ENCODE measurements at regions not wholly inside any gene's neighbourhood (a gene's known extent, or its start where the extent isn't known, plus 50 kb on each side); places are given as distances from the start of the nearest gene placed in this dataset.
"Not testable (repeated sequence)": the region's sequence is repeated elsewhere in the genome, so short reads cannot be mapped to it uniquely, and the experiment has no call there.

- TF ChIP-seq ZNF280D (tag by site-specific recombination; IDR thresholded peaks at IDR 0.05), result no peak
- no peak for TF ChIP-seq ZNF114 (tag by site-specific recombination; IDR thresholded peaks at IDR 0.05)
- TF ChIP-seq RBAK (tag by site-specific recombination; IDR thresholded peaks at IDR 0.05), result no peak
Observed at GRCh38 chr1:96144636-96145035, 576.9 kb upstream of the PTBP2 start (continued).

DNA sequence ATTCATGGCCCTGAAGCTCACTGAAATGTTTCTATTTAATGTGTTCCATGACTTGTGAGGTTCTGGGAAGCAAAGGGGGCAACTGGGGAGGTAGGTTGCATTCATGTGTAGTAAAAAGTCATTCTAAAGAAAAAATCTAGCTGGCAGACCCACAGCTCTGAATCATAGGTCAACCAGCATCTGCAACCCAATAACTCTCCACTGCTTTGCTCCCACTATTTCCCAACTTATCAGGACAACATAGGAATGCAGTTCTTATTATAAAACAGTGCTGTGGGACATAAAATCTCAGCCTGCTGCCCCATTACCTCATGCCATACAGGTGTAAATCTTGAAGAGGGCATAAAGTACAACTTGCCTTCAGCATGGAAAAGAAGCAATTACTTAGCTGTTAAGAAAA is 576.1 kb upstream of the PTBP2 start:
- no peak for TF ChIP-seq ZNF580 (tag by site-specific recombination; IDR thresholded peaks at IDR 0.05)
- no peak for TF ChIP-seq ZNF202 (tag by site-specific recombination; IDR thresholded peaks at IDR 0.05; ENCODE audit: borderline replicate concordance)
- TF ChIP-seq KLF7 (tag by site-specific recombination; IDR thresholded peaks at IDR 0.05; ENCODE audit: borderline replicate concordance), result no peak
- TF ChIP-seq HOXA7 (CRISPR knock-in tag; IDR thresholded peaks at IDR 0.05; ENCODE audit: borderline replicate concordance), result no peak
- TF ChIP-seq ZBTB20 (tag by site-specific recombination; IDR thresholded peaks at IDR 0.05), result no peak
- Histone ChIP-seq H3K36me3 (ENCODE audit: control insufficient read depth in 2 of 2, insufficient read depth in 1 of 2, low read length in 2 of 2) (no peaks in the 10 kb centered on the region), H3K9me3 (ENCODE audit: control insufficient read depth, insufficient read depth, low read depth, low read length) (no peaks in the 10 kb centered on the region), H3K4me3 (ENCODE audit: low read depth, low read length) (no peak overlapping the region), H3K4me1 (ENCODE audit: control insufficient read depth, insufficient read depth, low read length) (no peaks in the 10 kb centered on the region), H3K27ac (ENCODE audit: extremely low read depth, low read depth, low read length) (no peak overlapping the region)
- CTCF ChIA-PET, result no interaction called here
- POLR2A ChIA-PET, result no interaction called here

DNA sequence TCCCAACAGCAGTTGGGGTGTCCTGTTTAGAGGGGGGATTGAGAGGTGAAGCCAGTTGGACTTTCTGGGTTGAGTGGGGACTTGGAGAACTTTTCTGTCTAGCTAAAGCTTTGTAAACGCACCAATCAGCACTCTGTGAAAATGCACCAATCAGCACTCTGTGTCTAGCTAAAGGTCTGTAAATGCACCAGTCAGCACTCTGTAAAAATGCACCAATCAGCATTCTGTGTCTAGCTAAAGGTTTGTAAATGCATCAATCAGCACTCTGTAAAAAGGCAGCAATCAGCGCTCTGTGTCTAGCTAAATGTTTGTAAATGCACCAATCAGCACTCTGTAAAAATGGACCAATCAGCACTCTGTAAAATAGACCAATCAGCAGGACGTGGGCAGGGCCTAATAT is 568.6 kb upstream of the PTBP2 start:
- POLR2A ChIA-PET; H3K4me3 ChIP-seq (ENCODE audit: low read depth, low read length); H3K4me1 ChIP-seq (ENCODE audit: control insufficient read depth, insufficient read depth, low read length); H3K9me3 ChIP-seq (ENCODE audit: control insufficient read depth, insufficient read depth, low read depth, low read length); H3K27ac ChIP-seq (ENCODE audit: extremely low read depth, low read depth, low read length); H3K36me3 ChIP-seq (ENCODE audit: control insufficient read depth in 2 of 2, insufficient read depth in 1 of 2, low read length in 2 of 2); CTCF ChIA-PET: not testable (repeated sequence)

- ChIA-PET POLR2A (no interaction called here), CTCF (no interaction called here)
- TF ChIP-seq RBAK (tag by site-specific recombination; IDR thresholded peaks at IDR 0.05) (no peak), HOXA7 (CRISPR knock-in tag; IDR thresholded peaks at IDR 0.05; ENCODE audit: borderline replicate concordance) (no peak), ZBTB21 (tag by site-specific recombination; IDR thresholded peaks at IDR 0.05) (no peak), IKZF3 (tag by site-specific recombination; IDR thresholded peaks at IDR 0.05) (no peak), ZBTB48 (tag by site-specific recombination; IDR thresholded peaks at IDR 0.05) (no peak), ZNF202 (tag by site-specific recombination; IDR thresholded peaks at IDR 0.05; ENCODE audit: borderline replicate concordance) (no peak), ZNF37A (tag by site-specific recombination; IDR thresholded peaks at IDR 0.05) (no peak)
- no peaks in the 10 kb centered on the region for H3K9me3 ChIP-seq (ENCODE audit: control insufficient read depth, insufficient read depth, low read depth, low read length)
- H3K36me3 ChIP-seq (ENCODE audit: control insufficient read depth in 2 of 2, insufficient read depth in 1 of 2, low read length in 2 of 2), result no peaks in the 10 kb centered on the region
- no peak overlapping the region for H3K27ac ChIP-seq (ENCODE audit: extremely low read depth, low read depth, low read length)
- no peak overlapping the region for H3K4me3 ChIP-seq (ENCODE audit: low read depth, low read length)
- H3K4me1 ChIP-seq (ENCODE audit: control insufficient read depth, insufficient read depth, low read length), result no peaks in the 10 kb centered on the region
Observed at GRCh38 chr1:96157101-96157500, 564.5 kb upstream of the PTBP2 start.

DNA sequence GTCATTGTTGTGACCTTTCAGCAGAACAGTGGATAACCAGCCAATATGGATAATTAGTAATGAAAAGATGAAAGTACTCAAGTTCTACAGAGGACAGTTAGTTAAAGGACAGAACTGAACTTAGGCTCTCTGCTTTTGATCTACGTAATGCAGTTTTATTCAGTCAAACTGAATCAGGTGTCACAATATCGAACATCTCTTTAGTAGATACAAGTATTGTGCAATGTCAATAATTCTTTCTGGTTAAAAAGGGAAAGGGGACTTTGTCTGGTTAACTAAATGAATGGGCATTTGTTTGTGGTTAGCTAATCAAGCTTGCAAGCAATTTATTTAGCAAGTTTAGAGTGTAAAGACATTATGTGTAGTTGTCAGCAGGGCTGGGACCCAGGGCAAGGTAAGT is 562.2 kb upstream of the PTBP2 start:
- H3K4me3 ChIP-seq (ENCODE audit: low read depth, low read length), result no peak overlapping the region
- ChIA-PET CTCF (no interaction called here), POLR2A (no interaction called here)
- TF ChIP-seq, protein P1, sequence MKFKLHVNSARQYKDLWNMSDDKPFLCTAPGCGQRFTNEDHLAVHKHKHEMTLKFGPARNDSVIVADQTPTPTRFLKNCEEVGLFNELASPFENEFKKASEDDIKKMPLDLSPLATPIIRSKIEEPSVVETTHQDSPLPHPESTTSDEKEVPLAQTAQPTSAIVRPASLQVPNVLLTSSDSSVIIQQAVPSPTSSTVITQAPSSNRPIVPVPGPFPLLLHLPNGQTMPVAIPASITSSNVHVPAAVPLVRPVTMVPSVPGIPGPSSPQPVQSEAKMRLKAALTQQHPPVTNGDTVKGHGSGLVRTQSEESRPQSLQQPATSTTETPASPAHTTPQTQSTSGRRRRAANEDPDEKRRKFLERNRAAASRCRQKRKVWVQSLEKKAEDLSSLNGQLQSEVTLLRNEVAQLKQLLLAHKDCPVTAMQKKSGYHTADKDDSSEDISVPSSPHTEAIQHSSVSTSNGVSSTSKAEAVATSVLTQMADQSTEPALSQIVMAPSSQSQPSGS (tag by site-specific recombination; IDR thresholded peaks at IDR 0.05; ENCODE audit: low read depth), result no peak
- TF ChIP-seq ZNF280C (tag by site-specific recombination; IDR thresholded peaks at IDR 0.05), result no peak
- no peak for TF ChIP-seq ZNF223 (tag by site-specific recombination; IDR thresholded peaks at IDR 0.05)
- TF ChIP-seq ZNF350 (tag by site-specific recombination; IDR thresholded peaks at IDR 0.05), result no peak
- no peak for TF ChIP-seq ZNF169 (tag by site-specific recombination; IDR thresholded peaks at IDR 0.05)
- TF ChIP-seq ZNF24 (tag by site-specific recombination; IDR thresholded peaks at IDR 0.05), result no peak
- TF ChIP-seq ZNF776 (tag by site-specific recombination; IDR thresholded peaks at IDR 0.05; ENCODE audit: borderline replicate concordance), result no peak
- no peak for TF ChIP-seq ZXDB (tag by site-specific recombination; IDR thresholded peaks at IDR 0.05)
- TF ChIP-seq ZNF76 (tag by site-specific recombination; IDR thresholded peaks at IDR 0.05; ENCODE audit: borderline replicate concordance, low read depth), result no peak
- TF ChIP-seq ZNF121 (tag by site-specific recombination; IDR thresholded peaks at IDR 0.05), result no peak

More for the DNA sequence above, 562.2 kb upstream of the PTBP2 start:
- Histone ChIP-seq H3K9me3 (ENCODE audit: control insufficient read depth, insufficient read depth, low read depth, low read length) (no peaks in the 10 kb centered on the region), H3K27ac (ENCODE audit: extremely low read depth, low read depth, low read length) (no peak overlapping the region), H3K4me1 (ENCODE audit: control insufficient read depth, insufficient read depth, low read length) (no peaks in the 10 kb centered on the region), H3K36me3 (ENCODE audit: control insufficient read depth in 2 of 2, insufficient read depth in 1 of 2, low read length in 2 of 2) (no peaks in the 10 kb centered on the region)

Data from HEK293 (cell line).